Medulla oblongata (tissue), 1 donor: ENCODE measurements at regions not wholly inside any gene's neighbourhood (a gene's known extent, or its start where the extent isn't known, plus 50 kb on each side); places are given as distances from the start of the nearest gene placed in this dataset.

Experiments
- DNase-seq: peaks from one replicate; pipeline ENCODE4 v3.0.0-alpha.2; 2015; ENCODE audit errors: extremely low spot score

GRCh38 chr10:43972976-43973647 lies 324.4 kb upstream of the ZNF32 start:
- DNase-seq: no peak

GRCh38 chr10:43971981-43972380 lies 323.3 kb upstream of the ZNF32 start:
- no peak for DNase-seq

DNA sequence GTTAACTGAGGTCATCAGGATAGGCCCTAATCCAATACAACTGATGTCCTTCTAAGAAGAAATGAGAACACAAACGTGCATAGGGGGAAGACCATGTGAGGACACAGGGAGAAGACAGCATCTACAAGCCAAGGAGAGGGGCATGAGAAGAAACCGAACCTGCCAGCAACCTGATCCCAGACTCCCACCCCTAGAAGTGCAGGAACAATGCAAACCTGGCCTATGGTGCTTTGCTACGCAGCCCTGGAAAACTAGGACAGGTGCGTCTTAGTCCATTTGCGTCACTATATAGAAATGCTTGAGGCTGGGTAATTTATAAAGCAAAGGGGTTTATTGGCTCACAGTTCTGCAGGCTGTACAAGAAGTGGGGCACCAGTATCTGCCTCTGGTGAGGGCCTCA lies 322.6 kb upstream of the ZNF32 start:
- DNase-seq: no peak

GRCh38 chr10:43970717-43971116 lies 322.0 kb upstream of the ZNF32 start:
- DNase-seq: peak; percentile 15

GRCh38 chr10:43970018-43970698 lies 321.5 kb upstream of the ZNF32 start:
- no peak for DNase-seq

DNA sequence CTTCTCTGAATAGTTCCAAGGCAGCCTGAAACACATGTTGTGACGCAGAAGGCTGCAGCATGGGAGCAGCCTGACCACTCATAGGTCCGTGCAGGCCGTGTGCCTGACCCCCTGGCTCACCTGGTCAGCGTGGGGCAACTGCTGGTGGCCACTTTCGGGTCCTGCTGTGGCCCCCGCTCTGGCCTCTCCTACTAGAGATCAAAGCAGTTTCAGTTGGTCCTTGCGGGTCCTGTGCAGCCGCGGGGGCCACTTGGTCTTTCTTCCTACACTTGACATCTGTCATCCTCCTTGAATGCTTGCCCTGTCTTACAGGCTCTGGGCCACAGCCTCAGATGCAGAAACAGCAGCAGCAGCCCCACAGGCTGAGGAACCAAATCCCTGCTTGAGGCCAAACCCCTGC lies 320.8 kb upstream of the ZNF32 start:
- DNase-seq: no peak

DNA sequence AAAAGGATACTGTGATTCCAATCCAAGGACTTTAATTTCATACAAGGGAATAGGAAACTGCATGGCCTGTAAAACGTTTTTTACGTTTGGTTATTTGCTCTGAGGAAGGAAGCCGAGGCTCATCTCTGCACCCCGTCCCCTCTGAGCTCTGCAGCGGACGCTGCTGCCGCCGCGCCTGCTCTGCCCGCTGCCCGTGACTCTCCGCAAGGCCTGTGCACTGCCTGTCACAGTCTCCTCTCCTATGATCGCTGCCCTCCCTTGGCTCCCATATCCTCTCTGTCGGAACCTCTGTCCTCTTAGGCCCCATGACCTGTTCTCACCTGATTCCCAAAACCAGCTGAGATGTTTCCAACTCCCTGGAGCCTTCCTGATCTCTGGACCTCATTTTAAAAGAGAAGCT lies 320.3 kb upstream of the ZNF32 start:
- no peak for DNase-seq

DNA sequence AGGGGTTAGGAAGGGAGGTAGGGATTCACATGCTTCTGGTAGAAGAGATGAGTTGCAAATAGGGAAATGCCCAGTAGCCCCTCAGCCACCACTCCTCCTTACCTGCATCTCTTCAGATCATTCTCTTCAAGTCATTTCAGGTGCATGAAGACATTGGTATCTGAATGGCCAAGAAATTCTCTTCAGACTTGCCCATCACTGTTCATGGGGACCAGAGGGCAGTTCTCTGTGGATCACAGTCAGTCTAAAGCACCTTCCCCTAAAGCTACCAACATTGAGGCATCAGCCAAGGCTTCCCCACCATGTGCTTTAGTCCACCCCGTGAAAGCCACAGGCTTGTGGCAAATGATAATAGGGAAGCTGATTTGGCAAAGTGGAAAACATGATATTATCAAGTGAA lies 319.4 kb upstream of the ZNF32 start:
- no peak for DNase-seq

- DNase-seq: no peak
These were observed 317.9 kb upstream of the ZNF32 start for GRCh38 chr10:43966571-43966965.

- no peak for DNase-seq
These were observed 317.4 kb upstream of the ZNF32 start for GRCh38 chr10:43965918-43966570.

GRCh38 chr10:43965033-43965917 lies 316.6 kb upstream of the ZNF32 start:
- no peak for DNase-seq

GRCh38 chr10:43964486-43964885 lies 315.8 kb upstream of the ZNF32 start:
- no peak for DNase-seq

DNA sequence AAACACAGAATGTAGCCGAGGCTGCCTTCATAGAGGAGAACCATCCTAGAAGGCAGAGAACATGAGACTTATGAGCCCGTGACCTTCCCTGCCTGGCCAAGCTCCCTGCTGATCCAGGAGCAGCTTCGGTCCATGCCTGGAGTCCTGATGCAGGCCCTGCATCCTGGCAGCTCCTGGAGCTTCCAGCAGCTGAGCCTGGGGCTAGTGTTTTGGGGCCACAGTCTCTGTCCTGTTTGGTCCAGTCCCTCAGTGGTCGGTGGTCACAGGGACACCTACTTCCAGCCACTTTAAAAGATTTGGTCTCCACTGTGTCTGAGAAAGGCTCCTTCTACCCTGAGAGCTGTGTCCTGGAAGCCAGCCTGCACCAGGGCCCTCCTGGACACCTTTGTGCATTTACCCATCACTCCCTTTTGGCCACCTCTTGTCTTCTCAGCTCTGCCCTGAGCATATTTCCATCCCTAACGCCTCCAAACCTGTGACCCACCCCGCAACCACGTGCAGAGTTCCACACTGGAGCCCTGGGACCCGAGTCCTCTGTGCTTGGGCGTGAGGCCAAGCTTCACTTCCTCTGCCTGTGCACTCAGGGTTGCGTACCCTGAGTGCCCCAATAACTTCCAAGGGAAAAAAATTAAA lies 315.2 kb upstream of the ZNF32 start:
- DNase-seq: peak; percentile 17

- no peak for DNase-seq
These were observed 314.7 kb upstream of the ZNF32 start for GRCh38 chr10:43963379-43963778.

DNA sequence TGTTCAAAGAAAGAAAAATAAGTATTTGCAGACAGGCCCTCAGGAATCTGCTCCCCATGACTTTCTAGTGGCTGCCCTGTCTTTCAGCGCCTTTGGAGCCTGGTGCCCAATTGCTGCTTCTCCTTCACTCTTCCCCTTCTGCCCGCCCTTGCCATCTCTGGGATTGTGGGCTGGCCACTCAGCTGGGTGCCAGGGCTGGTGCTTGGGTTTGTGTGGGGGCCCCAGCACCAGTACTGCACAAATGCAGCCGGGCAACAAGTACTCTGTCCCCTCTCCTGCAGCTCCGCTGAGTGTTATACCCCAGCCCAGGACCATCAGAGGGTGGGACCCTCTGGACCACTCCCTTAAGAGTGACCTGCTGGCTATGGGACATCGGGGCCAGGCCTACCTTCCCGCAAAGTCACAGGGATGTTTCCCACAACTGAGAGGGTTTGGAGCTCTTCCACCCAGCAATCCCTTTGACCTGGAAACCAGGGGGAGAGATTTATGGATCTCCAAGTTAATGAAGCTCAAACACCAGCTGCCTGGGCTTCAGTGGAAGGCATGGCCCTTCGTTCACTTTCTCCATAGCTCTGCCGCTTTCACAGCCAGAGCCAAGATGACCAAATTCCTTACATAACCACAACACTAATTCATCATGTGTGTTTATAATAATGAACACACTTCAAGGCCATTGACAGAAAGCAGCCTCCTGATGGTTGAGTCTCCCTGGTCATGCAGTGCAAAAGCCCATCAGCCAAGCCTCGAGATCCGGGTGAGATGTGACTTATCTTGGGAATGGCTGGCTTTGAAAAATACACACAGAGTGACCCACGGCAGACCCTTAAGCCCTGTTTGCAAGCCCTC lies 313.9 kb upstream of the ZNF32 start:
- no peak for DNase-seq

- no peak for DNase-seq
These were observed 313.1 kb upstream of the ZNF32 start for GRCh38 chr10:43961523-43962345.

DNA sequence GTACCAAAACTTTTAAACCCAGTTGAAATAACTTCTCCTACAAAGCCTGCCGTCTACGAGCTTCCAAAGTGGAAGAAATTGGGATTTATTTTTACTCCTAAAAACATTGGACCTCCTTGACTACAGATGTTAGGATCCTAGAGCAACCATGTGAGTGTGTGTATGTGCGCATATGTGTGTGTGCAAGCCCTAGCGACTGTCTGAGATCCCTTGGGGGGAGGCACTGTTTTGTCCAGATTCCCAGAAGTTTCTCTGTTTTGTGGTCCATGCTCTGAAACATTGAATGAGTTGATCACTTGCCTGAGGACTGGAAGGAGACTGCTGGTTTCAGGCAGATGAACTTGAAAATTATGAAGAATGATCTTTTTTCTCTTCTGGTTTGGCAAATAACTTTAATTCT lies 312.3 kb upstream of the ZNF32 start:
- DNase-seq: no peak

- DNase-seq: no peak
These were observed 311.8 kb upstream of the ZNF32 start for GRCh38 chr10:43960477-43960876.

- no peak for DNase-seq
These were observed 311.4 kb upstream of the ZNF32 start for GRCh38 chr10:43960135-43960415.
